ENCODE measurements at regions not wholly inside any gene's neighbourhood (a gene's known extent, or its start where the extent isn't known, plus 50 kb on each side); places are given as distances from the start of the nearest gene placed in this dataset.

- TF ChIP-seq E2F6 (IDR thresholded peaks at IDR 0.05) (no peak), POLR2A (IDR thresholded peaks at IDR 0.05; ENCODE audit: control extremely low read depth in 1 of 2, low read depth in 2 of 2, low read length in 2 of 2) (no peak), RNF2 (IDR thresholded peaks at IDR 0.05; ENCODE audit: borderline replicate concordance, low read depth, low read length, missing control alignments, poor library complexity, severe bottlenecking) (no peak)
Measured at GRCh38 chr20:60870040-60870439, 382.0 kb upstream of the CDH4 start (continued).

All from H1 (cell line).